CD14-positive monocyte (primary cell): ENCODE measurements at regions not wholly inside any gene's neighbourhood (a gene's known extent, or its start where the extent isn't known, plus 50 kb on each side); places are given as distances from the start of the nearest gene placed in this dataset.

Experiments used
- DNase-seq, 3 donors: peaks; one replicate each; pipeline ENCODE4 v3.0.0-alpha.2; 2011 to 2022
- H2AFZ ChIP-seq: 2 replicates; pipeline ENCODE4 v1.6.0; 2012; ENCODE audit warnings: mild to moderate bottlenecking, low read depth, low read length, inconsistent platforms; ENCODE audit not compliant: insufficient read depth, poor library complexity, severe bottlenecking
- H3K27ac ChIP-seq, 2 donors: 1 replicate in 1 of 2; 2 replicates in 1 of 2; pipeline ENCODE4 v1.5.1; 2012 to 2013; ENCODE audit warnings: low read length in 2 of 2, control low read depth in 1 of 2, inconsistent platforms in 1 of 2, low read depth in 1 of 2, mild to moderate bottlenecking in 1 of 2
- H3K27me3 ChIP-seq, 2 donors: one replicate each; pipeline versions ENCODE4 v1.6.0 to v1.6.1; 2011 to 2013; ENCODE audit warnings: low read length in 2 of 2; ENCODE audit not compliant: control insufficient read depth in 2 of 2, insufficient read depth in 2 of 2
- H3K36me3 ChIP-seq, 2 donors: replicated peaks in 1 of 2; 1 replicate in 1 of 2; 2 replicates in 1 of 2; pipeline versions ENCODE4 v1.5.1 to v1.6.1; 2012 to 2013; ENCODE audit warnings: low read length in 2 of 2, control low read depth in 1 of 2, inconsistent platforms in 1 of 2, mild to moderate bottlenecking in 1 of 2; ENCODE audit not compliant: insufficient read depth in 2 of 2, control insufficient read depth in 1 of 2
- H3K4me1 ChIP-seq, 2 donors: 1 replicate in 1 of 2; 2 replicates in 1 of 2; pipeline versions ENCODE4 v1.5.1 to v1.6.1; 2012 to 2013; ENCODE audit warnings: low read length in 2 of 2, control low read depth in 1 of 2, inconsistent platforms in 1 of 2, mild to moderate bottlenecking in 1 of 2, moderate library complexity in 1 of 2; ENCODE audit not compliant: insufficient read depth in 2 of 2, control insufficient read depth in 1 of 2
- H3K4me2 ChIP-seq: replicated peaks from 2 replicates; pipeline ENCODE3; 2012; ENCODE audit warnings: low read length, moderate library complexity, mild to moderate bottlenecking; ENCODE audit not compliant: poor library complexity, severe bottlenecking; ENCODE audit errors: extremely low read depth
- H3K4me3 ChIP-seq, 3 experiments: fragments of 200-600 bp in 1 of 3; sonication (generic) in 1 of 3; replicated peaks in 1 of 3; 1 replicate in 2 of 3; 2 replicates in 1 of 3; pipeline ENCODE4 v1.5.1; 2011 to 2013; ENCODE audit warnings: low read length in 3 of 3, mild to moderate bottlenecking in 3 of 3, control low read depth in 2 of 3, low read depth in 2 of 3, inconsistent platforms in 1 of 3, moderate library complexity in 1 of 3
- H3K79me2 ChIP-seq: 2 replicates; pipeline ENCODE4 v1.6.0; 2012; ENCODE audit warnings: mild to moderate bottlenecking, control low read depth, inconsistent platforms, low read length, moderate library complexity; ENCODE audit not compliant: insufficient read depth
- H3K9ac ChIP-seq: 2 replicates; pipeline ENCODE4 v1.6.0; 2017; ENCODE audit warnings: low read length, mild to moderate bottlenecking; ENCODE audit not compliant: insufficient read depth, poor library complexity, severe bottlenecking
- H3K9me3 ChIP-seq, 2 donors: replicated peaks in 1 of 2; 1 replicate in 1 of 2; 2 replicates in 1 of 2; pipeline versions ENCODE4 v1.5.1 to v1.6.1; 2012 to 2013; ENCODE audit warnings: low read length in 2 of 2, control low read depth in 1 of 2; ENCODE audit not compliant: control insufficient read depth in 1 of 2, insufficient read depth in 1 of 2
- H4K20me1 ChIP-seq: 2 replicates; pipeline ENCODE4 v1.6.0; 2012; ENCODE audit warnings: mild to moderate bottlenecking, low read length, control low read depth, moderate library complexity; ENCODE audit not compliant: insufficient read depth
- H3K27ac Mint-ChIP-seq, 7 donors: one replicate each; pipeline ENCODE4 v1.8.0; 2020; ENCODE audit warnings: mild to moderate bottlenecking in 7 of 7, mixed read lengths in 7 of 7, moderate library complexity in 6 of 7, inconsistent platforms in 2 of 7
- H3K27me3 Mint-ChIP-seq, 3 donors: one replicate each; pipeline ENCODE4 v1.8.0; 2021 to 2022; ENCODE audit warnings: low read depth in 3 of 3, mild to moderate bottlenecking in 3 of 3, mixed read lengths in 3 of 3, moderate library complexity in 3 of 3, inconsistent platforms in 1 of 3
- H3K36me3 Mint-ChIP-seq, 2 donors: one replicate each; pipeline ENCODE4 v1.8.0; 2020; ENCODE audit warnings: mixed read lengths in 2 of 2, inconsistent platforms in 1 of 2, mild to moderate bottlenecking in 1 of 2
- H3K4me1 Mint-ChIP-seq: one replicate; pipeline ENCODE4 v1.8.0; 2020; ENCODE audit warnings: mild to moderate bottlenecking, mixed read lengths
- H3K4me3 Mint-ChIP-seq, 2 donors: one replicate each; pipeline ENCODE4 v1.8.0; 2020; ENCODE audit warnings: mild to moderate bottlenecking in 2 of 2, mixed read lengths in 2 of 2, moderate library complexity in 1 of 2
- H3K9me3 Mint-ChIP-seq, 7 donors: one replicate each; pipeline ENCODE4 v1.8.0; 2020 to 2022; ENCODE audit warnings: mixed read lengths in 7 of 7, mild to moderate bottlenecking in 6 of 7, moderate library complexity in 6 of 7, inconsistent platforms in 2 of 7
- CTCF ChIP-seq: fragments of 200-600 bp; IDR thresholded peaks from one replicate; pipeline ENCODE4 v1.8.0; 2022; ENCODE audit warnings: antibody characterized with exemption, mild to moderate bottlenecking
- WGBS: methylation state at CpG from one replicate; pipeline ENCODE4 v1.1.5; 2013; ENCODE audit warnings: missing lambda C conversion rate; ENCODE audit not compliant: insufficient coverage; 5-methylcytosine and 5-hydroxymethylcytosine counted together
- intact Hi-C, 2 donors: fragments of 100-400 bp; cut with micrococcal nuclease; formaldehyde crosslinking; loops; one replicate each; pipeline versions ENCODE4 v1.15.0 to v1.15.1; 2023

DNA sequence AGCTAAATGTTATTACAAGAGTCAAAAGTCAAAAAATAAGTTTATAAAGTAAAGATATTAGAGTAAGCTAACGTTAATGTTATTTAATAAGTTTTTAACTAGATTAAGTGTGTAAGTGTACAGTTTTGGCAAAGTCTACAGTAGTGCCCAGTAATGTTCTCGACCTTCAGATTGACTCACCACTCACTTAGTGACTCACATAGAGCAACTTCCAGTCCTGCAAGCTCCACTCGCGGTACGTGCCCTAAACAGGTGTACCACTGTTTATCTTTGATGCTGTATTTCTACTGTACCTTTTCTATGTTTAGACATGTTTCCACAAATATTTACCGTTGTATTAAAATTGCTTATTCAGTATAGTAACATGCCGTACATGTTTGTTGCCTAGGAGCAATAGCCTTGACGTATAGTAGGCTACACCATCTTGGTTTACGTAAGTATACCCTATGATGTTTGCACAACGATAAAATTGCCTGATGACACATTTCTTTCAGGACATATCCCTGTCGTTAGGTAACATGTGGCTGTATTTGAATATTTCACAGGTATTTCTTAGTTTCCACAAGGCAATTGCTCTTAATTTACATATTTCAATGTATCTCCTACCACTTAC lies 1641.9 kb upstream of the PIK3C3 start:
- Histone ChIP-seq H3K9me3 (peaks cover 0 to 7% of the 10 kb centered on the region in 2 donors), H3K27ac (no peak overlapping the region), H4K20me1 (no peaks in the 10 kb centered on the region), H3K4me3 (no peak overlapping the region), H3K4me2 (no peak overlapping the region), H3K9ac (no peak overlapping the region), H2AFZ (no peak overlapping the region), H3K36me3 (no peaks in the 10 kb centered on the region), H3K4me1 (no peaks in the 10 kb centered on the region), H3K79me2 (no peaks in the 10 kb centered on the region), H3K27me3 (no peaks in the 10 kb centered on the region)
- TF ChIP-seq CTCF = no peak
- Mint-ChIP-seq H3K36me3 (no peaks in the 10 kb centered on the region), H3K27me3 (peaks cover 0 to 2% (median 0%) of the 10 kb centered on the region in 3 donors), H3K9me3 (peaks cover 0 to 8% (median 0%) of the 10 kb centered on the region in 7 donors), H3K4me3 (no peak overlapping the region), H3K4me1 (no peaks in the 10 kb centered on the region), H3K27ac (no peak overlapping the region)
- intact Hi-C loops = no loop called here
- DNase-seq = no peak
- 96% methylated on average over 9 of the region's 11 CpGs for WGBS

- Mint-ChIP-seq H3K9me3 (peaks cover 1 to 13% (median 4%) of the 10 kb centered on the region in 7 donors), H3K27me3 (peaks cover 0 to 2% (median 0%) of the 10 kb centered on the region in 3 donors)
- intact Hi-C loops = no loop called here
These were observed 1647.4 kb upstream of the PIK3C3 start for GRCh38 chr18:40307627-40308026.

More at GRCh38 chr18:40307627-40308026, 1647.4 kb upstream of the PIK3C3 start:
- Histone ChIP-seq H3K27ac (no peak overlapping the region), H3K4me2 (no peak overlapping the region), H3K9ac (no peak overlapping the region), H3K9me3 (peaks cover 6 to 12% of the 10 kb centered on the region in 2 donors), H3K36me3 (no peaks in the 10 kb centered on the region), H3K4me3 (no peak overlapping the region), H3K79me2 (no peaks in the 10 kb centered on the region), H3K27me3 (no peaks in the 10 kb centered on the region), H3K4me1 (no peaks in the 10 kb centered on the region), H2AFZ (no peak overlapping the region), H4K20me1 (no peaks in the 10 kb centered on the region)
- no peak for DNase-seq
- no peaks in the 10 kb centered on the region for H3K36me3 Mint-ChIP-seq
- H3K27ac Mint-ChIP-seq = no peak overlapping the region
- TF ChIP-seq CTCF = no peak
- H3K4me3 Mint-ChIP-seq = no peak overlapping the region
- WGBS = no CpG with 5 or more reads among the region's 3 CpGs
- no peaks in the 10 kb centered on the region for H3K4me1 Mint-ChIP-seq
